ENCODE measurements at regions not wholly inside any gene's neighbourhood (a gene's known extent, or its start where the extent isn't known, plus 50 kb on each side); places are given as distances from the start of the nearest gene placed in this dataset.

- no peak for DNase-seq
- Mint-ChIP-seq H3K27me3 (ENCODE audit: low read depth in 3 of 3) (peaks cover 2 to 6% (median 5%) of the 10 kb centered on the region in 3 donors), H3K27ac (no peak overlapping the region), H3K4me3 (no peak overlapping the region), H3K36me3 (no peaks in the 10 kb centered on the region), H3K4me1 (no peaks in the 10 kb centered on the region), H3K9me3 (peaks cover 0 to 3% (median 0%) of the 10 kb centered on the region in 6 donors)
Measured at GRCh38 chr12:22881878-22882385, 257.0 kb downstream of the ETNK1 start.

GRCh38 chr12:22882559-22882958, 257.6 kb downstream of the ETNK1 start:
- Mint-ChIP-seq H3K36me3 (no peaks in the 10 kb centered on the region), H3K9me3 (peaks cover 0 to 3% (median 0%) of the 10 kb centered on the region in 6 donors), H3K27ac (no peak overlapping the region), H3K4me3 (no peak overlapping the region), H3K27me3 (ENCODE audit: low read depth in 3 of 3) (peaks cover 2 to 6% (median 5%) of the 10 kb centered on the region in 3 donors), H3K4me1 (no peaks in the 10 kb centered on the region)
- DNase-seq: no peak

- Mint-ChIP-seq H3K27me3 (ENCODE audit: low read depth in 3 of 3) (peaks cover 0 to 2% (median 2%) of the 10 kb centered on the region in 3 donors), H3K36me3 (no peaks in the 10 kb centered on the region), H3K4me1 (no peaks in the 10 kb centered on the region), H3K9me3 (peaks cover 0 to 8% (median under 1%) of the 10 kb centered on the region in 6 donors), H3K27ac (no peak overlapping the region), H3K4me3 (no peak overlapping the region)
- no peak for DNase-seq
Measured at GRCh38 chr12:22893878-22894277, 268.9 kb downstream of the ETNK1 start.

- no peak overlapping the region for H3K4me3 Mint-ChIP-seq
- no peaks in the 10 kb centered on the region for H3K4me1 Mint-ChIP-seq
- H3K27ac Mint-ChIP-seq: no peak overlapping the region
- peaks cover 0 to 2% (median 0%) of the 10 kb centered on the region in 3 donors for H3K27me3 Mint-ChIP-seq (ENCODE audit: low read depth in 3 of 3)
- H3K36me3 Mint-ChIP-seq: no peaks in the 10 kb centered on the region
- DNase-seq: no peak
- peaks cover 0 to 6% (median 4%) of the 10 kb centered on the region in 6 donors for H3K9me3 Mint-ChIP-seq
Measured at GRCh38 chr12:22899184-22899583, 274.2 kb downstream of the ETNK1 start.

- H3K36me3 Mint-ChIP-seq: no peaks in the 10 kb centered on the region
- H3K27ac Mint-ChIP-seq: no peak overlapping the region
- no peaks in the 10 kb centered on the region for H3K4me1 Mint-ChIP-seq
- DNase-seq: no peak
- H3K27me3 Mint-ChIP-seq (ENCODE audit: low read depth in 3 of 3): peaks cover 0 to 2% (median 2%) of the 10 kb centered on the region in 3 donors
- H3K4me3 Mint-ChIP-seq: no peak overlapping the region
- peaks cover 0 to 6% (median 4%) of the 10 kb centered on the region in 6 donors for H3K9me3 Mint-ChIP-seq
Measured at GRCh38 chr12:22900401-22900800, 275.4 kb downstream of the ETNK1 start.

GRCh38 chr12:22904485-22904884, 279.5 kb downstream of the ETNK1 start:
- no peak for DNase-seq
- Mint-ChIP-seq H3K4me3 (no peak overlapping the region), H3K9me3 (peaks cover 0 to 6% (median 2%) of the 10 kb centered on the region in 6 donors), H3K27me3 (ENCODE audit: low read depth in 3 of 3) (peaks cover 0 to 4% (median 2%) of the 10 kb centered on the region in 3 donors), H3K36me3 (no peaks in the 10 kb centered on the region), H3K4me1 (no peaks in the 10 kb centered on the region), H3K27ac (no peak overlapping the region)

- Mint-ChIP-seq H3K9me3 (no peaks in the 10 kb centered on the region), H3K27me3 (ENCODE audit: low read depth in 3 of 3) (no peaks in the 10 kb centered on the region), H3K4me1 (no peaks in the 10 kb centered on the region), H3K4me3 (no peak overlapping the region), H3K27ac (no peak overlapping the region), H3K36me3 (no peaks in the 10 kb centered on the region)
- no peak for DNase-seq
Measured at GRCh38 chr12:22916241-22916640, 291.3 kb downstream of the ETNK1 start.

- H3K27me3 Mint-ChIP-seq (ENCODE audit: low read depth in 3 of 3): no peaks in the 10 kb centered on the region
- DNase-seq: no peak
- H3K9me3 Mint-ChIP-seq: no peaks in the 10 kb centered on the region
- no peaks in the 10 kb centered on the region for H3K4me1 Mint-ChIP-seq
- H3K4me3 Mint-ChIP-seq: no peak overlapping the region
- no peak overlapping the region for H3K27ac Mint-ChIP-seq
- no peaks in the 10 kb centered on the region for H3K36me3 Mint-ChIP-seq
Measured at GRCh38 chr12:22916815-22917214, 291.8 kb downstream of the ETNK1 start.

GRCh38 chr12:22919883-22920282, 294.9 kb downstream of the ETNK1 start:
- no peaks in the 10 kb centered on the region for H3K27me3 Mint-ChIP-seq (ENCODE audit: low read depth in 3 of 3)
- H3K9me3 Mint-ChIP-seq: no peaks in the 10 kb centered on the region
- no peaks in the 10 kb centered on the region for H3K36me3 Mint-ChIP-seq
- H3K4me3 Mint-ChIP-seq: no peak overlapping the region
- no peak for DNase-seq
- H3K27ac Mint-ChIP-seq: no peak overlapping the region
- no peaks in the 10 kb centered on the region for H3K4me1 Mint-ChIP-seq

- H3K36me3 Mint-ChIP-seq: no peaks in the 10 kb centered on the region
- peaks cover 0 to 1% (median 0%) of the 10 kb centered on the region in 6 donors for H3K9me3 Mint-ChIP-seq
- no peaks in the 10 kb centered on the region for H3K27me3 Mint-ChIP-seq (ENCODE audit: low read depth in 3 of 3)
- H3K4me3 Mint-ChIP-seq: no peak overlapping the region
- no peaks in the 10 kb centered on the region for H3K4me1 Mint-ChIP-seq
- H3K27ac Mint-ChIP-seq: no peak overlapping the region
- DNase-seq: no peak
Measured at GRCh38 chr12:22923768-22924167, 298.8 kb downstream of the ETNK1 start.

- DNase-seq: no peak
- Mint-ChIP-seq H3K9me3 (peaks cover 0 to 1% (median 0%) of the 10 kb centered on the region in 6 donors), H3K4me1 (no peaks in the 10 kb centered on the region), H3K36me3 (no peaks in the 10 kb centered on the region), H3K27me3 (ENCODE audit: low read depth in 3 of 3) (no peaks in the 10 kb centered on the region), H3K27ac (no peak overlapping the region), H3K4me3 (no peak overlapping the region)
Measured at GRCh38 chr12:22924391-22924790, 299.4 kb downstream of the ETNK1 start.

GRCh38 chr12:22925623-22926022, 300.7 kb downstream of the ETNK1 start:
- no peaks in the 10 kb centered on the region for H3K27me3 Mint-ChIP-seq (ENCODE audit: low read depth in 3 of 3)
- H3K4me1 Mint-ChIP-seq: no peaks in the 10 kb centered on the region

GRCh38 chr12:22932431-22932830, 307.5 kb downstream of the ETNK1 start:
- no peaks in the 10 kb centered on the region for H3K27me3 Mint-ChIP-seq (ENCODE audit: low read depth in 3 of 3)
- no peaks in the 10 kb centered on the region for H3K36me3 Mint-ChIP-seq
- peaks cover 0 to 5% (median 0%) of the 10 kb centered on the region in 6 donors for H3K9me3 Mint-ChIP-seq
- no peak overlapping the region for H3K27ac Mint-ChIP-seq
- no peak overlapping the region for H3K4me3 Mint-ChIP-seq
- DNase-seq: no peak
- no peaks in the 10 kb centered on the region for H3K4me1 Mint-ChIP-seq

More at GRCh38 chr12:22925623-22926022, 300.7 kb downstream of the ETNK1 start:
- Mint-ChIP-seq H3K9me3 (peaks cover 0 to 1% (median 0%) of the 10 kb centered on the region in 6 donors), H3K36me3 (no peaks in the 10 kb centered on the region), H3K27ac (no peak overlapping the region), H3K4me3 (no peak overlapping the region)
- no peak for DNase-seq

- no peak overlapping the region for H3K4me3 Mint-ChIP-seq
- no peak overlapping the region for H3K27ac Mint-ChIP-seq
- peaks cover 0 to 5% (median 0%) of the 10 kb centered on the region in 6 donors for H3K9me3 Mint-ChIP-seq
- no peaks in the 10 kb centered on the region for H3K27me3 Mint-ChIP-seq (ENCODE audit: low read depth in 3 of 3)
- no peaks in the 10 kb centered on the region for H3K4me1 Mint-ChIP-seq
- DNase-seq: no peak
- H3K36me3 Mint-ChIP-seq: no peaks in the 10 kb centered on the region
Measured at GRCh38 chr12:22935090-22935489, 310.1 kb downstream of the ETNK1 start.

- H3K9me3 Mint-ChIP-seq: peaks cover 0 to 5% (median 0%) of the 10 kb centered on the region in 6 donors
- no peak overlapping the region for H3K4me3 Mint-ChIP-seq
- DNase-seq: no peak
- H3K27me3 Mint-ChIP-seq (ENCODE audit: low read depth in 3 of 3): no peaks in the 10 kb centered on the region
- H3K4me1 Mint-ChIP-seq: no peaks in the 10 kb centered on the region
- no peaks in the 10 kb centered on the region for H3K36me3 Mint-ChIP-seq
- H3K27ac Mint-ChIP-seq: no peak overlapping the region
Measured at GRCh38 chr12:22935501-22935900, 310.5 kb downstream of the ETNK1 start.

Data from immature natural killer cell (primary cell).